22Rv1 (cell line): ENCODE measurements at regions not wholly inside any gene's neighbourhood (a gene's known extent, or its start where the extent isn't known, plus 50 kb on each side); places are given as distances from the start of the nearest gene placed in this dataset.

Experiments used
- H3K27ac ChIP-seq: fragments of 450-650 bp; 2 replicates; pipeline ENCODE4 v1.5.1; 2017
- ZFX ChIP-seq: fragments of 450-650 bp; IDR thresholded peaks from 2 replicates; pipeline ENCODE4 v1.6.1; 2017; ENCODE audit warnings: antibody characterized with exemption, borderline replicate concordance
- TF ChIP-seq, protein P1 (sequence below): fragments of 450-650 bp; IDR thresholded peaks from 2 replicates; pipeline ENCODE4 v1.5.1; 2017; ENCODE audit warnings: mild to moderate bottlenecking

DNA sequence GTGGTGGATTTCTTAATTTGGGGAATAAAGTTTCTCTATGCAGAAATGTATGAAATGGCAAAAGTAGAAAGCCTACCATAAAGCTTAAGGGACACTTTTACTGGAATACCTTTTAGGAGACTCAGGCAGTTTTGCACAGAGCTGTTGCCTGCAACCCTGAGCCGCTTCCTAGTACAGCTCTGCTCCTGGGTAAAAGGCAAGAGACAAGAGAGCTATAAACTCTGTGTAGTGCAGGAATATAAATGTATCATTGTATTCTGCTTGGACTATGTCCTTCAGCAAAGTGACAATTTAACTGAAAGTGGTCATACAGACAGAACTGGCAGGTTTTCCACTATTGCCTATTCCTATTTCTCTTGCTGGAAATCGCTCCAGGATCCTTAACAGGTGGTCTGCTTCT lies 65.3 kb upstream of the MYOCD start:
- TF ChIP-seq, protein P1, sequence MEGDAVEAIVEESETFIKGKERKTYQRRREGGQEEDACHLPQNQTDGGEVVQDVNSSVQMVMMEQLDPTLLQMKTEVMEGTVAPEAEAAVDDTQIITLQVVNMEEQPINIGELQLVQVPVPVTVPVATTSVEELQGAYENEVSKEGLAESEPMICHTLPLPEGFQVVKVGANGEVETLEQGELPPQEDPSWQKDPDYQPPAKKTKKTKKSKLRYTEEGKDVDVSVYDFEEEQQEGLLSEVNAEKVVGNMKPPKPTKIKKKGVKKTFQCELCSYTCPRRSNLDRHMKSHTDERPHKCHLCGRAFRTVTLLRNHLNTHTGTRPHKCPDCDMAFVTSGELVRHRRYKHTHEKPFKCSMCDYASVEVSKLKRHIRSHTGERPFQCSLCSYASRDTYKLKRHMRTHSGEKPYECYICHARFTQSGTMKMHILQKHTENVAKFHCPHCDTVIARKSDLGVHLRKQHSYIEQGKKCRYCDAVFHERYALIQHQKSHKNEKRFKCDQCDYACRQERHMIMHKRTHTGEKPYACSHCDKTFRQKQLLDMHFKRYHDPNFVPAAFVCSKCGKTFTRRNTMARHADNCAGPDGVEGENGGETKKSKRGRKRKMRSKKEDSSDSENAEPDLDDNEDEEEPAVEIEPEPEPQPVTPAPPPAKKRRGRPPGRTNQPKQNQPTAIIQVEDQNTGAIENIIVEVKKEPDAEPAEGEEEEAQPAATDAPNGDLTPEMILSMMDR: no peak
- no peak for TF ChIP-seq ZFX
- H3K27ac ChIP-seq: no peak overlapping the region

DNA sequence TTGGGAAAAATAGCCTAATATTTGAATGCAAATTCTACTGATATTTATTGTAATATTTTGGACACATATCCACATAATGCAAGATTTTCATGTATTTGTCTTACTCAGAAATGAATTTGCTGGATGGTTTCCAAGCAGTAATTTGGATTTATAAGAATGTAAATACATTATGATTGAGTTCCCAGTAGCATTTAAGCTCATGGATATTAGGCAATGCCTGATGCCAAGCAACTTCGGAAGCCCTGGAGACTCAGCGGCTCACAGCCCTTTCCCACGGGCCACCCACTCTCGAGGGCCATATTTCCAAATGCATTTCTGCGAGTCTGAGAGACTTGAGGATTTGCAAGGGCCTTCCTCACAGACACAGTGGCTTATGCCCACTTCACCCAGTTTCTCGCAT lies 62.1 kb upstream of the MYOCD start:
- H3K27ac ChIP-seq: no peak overlapping the region
- no peak for TF ChIP-seq ZFX

DNA sequence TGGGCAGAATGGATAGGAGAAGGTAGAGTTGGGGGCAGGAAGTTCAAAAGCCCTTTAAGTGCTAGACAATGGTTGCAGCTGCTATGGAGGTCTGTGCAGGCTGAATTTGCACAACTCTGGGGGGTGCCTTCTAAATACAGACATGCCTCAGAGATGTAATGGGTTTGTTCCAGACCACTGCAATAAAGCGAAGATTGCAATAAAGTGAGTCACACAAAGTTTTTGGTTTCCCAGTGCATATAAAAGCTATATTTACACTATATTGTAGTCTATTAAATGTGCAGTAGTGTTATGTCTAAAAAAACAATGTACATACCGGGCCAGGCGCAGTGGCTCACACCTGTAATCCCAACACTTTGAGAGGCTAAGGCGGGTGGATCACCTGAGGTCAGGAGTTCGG lies 60.5 kb upstream of the MYOCD start:
- no peak overlapping the region for H3K27ac ChIP-seq
- TF ChIP-seq ZFX: no peak
- TF ChIP-seq, protein P1: no peak

DNA sequence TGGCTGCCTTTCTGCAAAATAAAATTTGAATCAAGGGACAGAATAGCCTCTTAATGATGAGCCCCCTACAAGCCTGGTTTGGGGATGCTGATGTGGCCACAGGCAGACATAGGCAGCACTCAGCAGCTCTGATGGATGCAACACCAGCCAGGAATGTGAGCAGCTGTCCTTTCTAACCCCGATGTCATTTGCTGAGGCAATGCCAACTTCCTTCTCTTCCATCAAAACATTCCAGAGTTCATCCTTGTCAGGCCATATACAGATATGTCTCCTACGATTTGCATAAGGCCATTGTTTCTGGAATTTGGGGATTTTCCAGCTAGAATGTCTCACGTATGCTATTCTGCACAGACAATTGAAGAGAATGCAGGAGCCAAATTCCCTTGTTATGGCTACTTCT lies 52.1 kb upstream of the MYOCD start:
- no peak for TF ChIP-seq ZFX
- TF ChIP-seq, protein P1: no peak
- no peak overlapping the region for H3K27ac ChIP-seq
